B cell (primary cell): ENCODE measurements at regions not wholly inside any gene's neighbourhood (a gene's known extent, or its start where the extent isn't known, plus 50 kb on each side); places are given as distances from the start of the nearest gene placed in this dataset.

Experiments
- EZH2 ChIP-seq: IDR thresholded peaks from 2 replicates; pipeline ENCODE4 v1.6.1; 2012; ENCODE audit warnings: borderline replicate concordance, low read depth, mild to moderate bottlenecking, moderate library complexity, low read length; ENCODE audit not compliant: insufficient read depth, poor library complexity, severe bottlenecking
- TF ChIP-seq, protein P1 (sequence below): fragments of 200-600 bp; IDR thresholded peaks from one replicate; pipeline ENCODE4 v1.8.0; 2022; ENCODE audit warnings: antibody characterized with exemption, mild to moderate bottlenecking

DNA sequence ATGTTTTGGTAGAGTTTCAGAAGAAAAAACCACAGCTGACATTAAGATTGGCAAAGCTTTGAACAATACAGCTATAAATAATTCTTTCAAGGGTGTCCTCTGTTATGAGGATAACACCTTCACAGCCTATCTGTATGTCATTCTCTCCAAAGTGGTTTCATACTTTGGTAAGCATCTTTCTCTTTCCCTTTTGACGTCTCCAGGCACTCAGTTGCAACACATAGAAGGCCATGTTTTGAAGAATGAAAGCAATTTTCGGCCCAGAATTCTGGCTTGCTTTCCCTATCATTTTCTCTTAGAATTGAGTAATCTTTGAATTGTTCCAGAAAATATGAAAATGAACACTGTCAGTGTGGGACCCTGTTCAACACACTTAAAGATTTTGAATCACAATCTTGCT lies 200.0 kb upstream of the CBLB start:
- TF ChIP-seq, protein P1, sequence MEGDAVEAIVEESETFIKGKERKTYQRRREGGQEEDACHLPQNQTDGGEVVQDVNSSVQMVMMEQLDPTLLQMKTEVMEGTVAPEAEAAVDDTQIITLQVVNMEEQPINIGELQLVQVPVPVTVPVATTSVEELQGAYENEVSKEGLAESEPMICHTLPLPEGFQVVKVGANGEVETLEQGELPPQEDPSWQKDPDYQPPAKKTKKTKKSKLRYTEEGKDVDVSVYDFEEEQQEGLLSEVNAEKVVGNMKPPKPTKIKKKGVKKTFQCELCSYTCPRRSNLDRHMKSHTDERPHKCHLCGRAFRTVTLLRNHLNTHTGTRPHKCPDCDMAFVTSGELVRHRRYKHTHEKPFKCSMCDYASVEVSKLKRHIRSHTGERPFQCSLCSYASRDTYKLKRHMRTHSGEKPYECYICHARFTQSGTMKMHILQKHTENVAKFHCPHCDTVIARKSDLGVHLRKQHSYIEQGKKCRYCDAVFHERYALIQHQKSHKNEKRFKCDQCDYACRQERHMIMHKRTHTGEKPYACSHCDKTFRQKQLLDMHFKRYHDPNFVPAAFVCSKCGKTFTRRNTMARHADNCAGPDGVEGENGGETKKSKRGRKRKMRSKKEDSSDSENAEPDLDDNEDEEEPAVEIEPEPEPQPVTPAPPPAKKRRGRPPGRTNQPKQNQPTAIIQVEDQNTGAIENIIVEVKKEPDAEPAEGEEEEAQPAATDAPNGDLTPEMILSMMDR, result no peak
- no peak for TF ChIP-seq EZH2
